Fibroblast of mammary gland (primary cell): ENCODE measurements at regions not wholly inside any gene's neighbourhood (a gene's known extent, or its start where the extent isn't known, plus 50 kb on each side); places are given as distances from the start of the nearest gene placed in this dataset.
"Not testable (repeated sequence)": the region's sequence is repeated elsewhere in the genome, so short reads cannot be mapped to it uniquely, and the experiment has no call there.

Source experiments
- DNase-seq: peaks from one replicate; pipeline ENCODE4 v3.0.0-alpha.2; 2010; ENCODE audit warnings: low read depth
- H3K4me3 ChIP-seq: 2 replicates; pipeline ENCODE4 v1.5.1; 2011; ENCODE audit warnings: low read depth, mild to moderate bottlenecking, low read length, moderate library complexity; ENCODE audit not compliant: control insufficient read depth
- CTCF ChIP-seq: conservative IDR thresholded peaks from 2 replicates; pipeline ENCODE4 v1.5.1; 2011; ENCODE audit warnings: low read depth, low read length, inconsistent platforms; ENCODE audit not compliant: control insufficient read depth, insufficient read depth

GRCh38 chr15:26128611-26129140, 265.5 kb upstream of the ATP10A start:
- no peak for TF ChIP-seq CTCF
- no peak overlapping the region for H3K4me3 ChIP-seq
- DNase-seq: no peak

GRCh38 chr15:26126819-26127387, 263.8 kb upstream of the ATP10A start:
- no peak for TF ChIP-seq CTCF
- DNase-seq: no peak
- H3K4me3 ChIP-seq: no peak overlapping the region

- TF ChIP-seq CTCF: no peak
- DNase-seq: no peak
- H3K4me3 ChIP-seq: no peak overlapping the region
These were observed 262.9 kb upstream of the ATP10A start for GRCh38 chr15:26126070-26126469.

GRCh38 chr15:26125664-26126063, 262.5 kb upstream of the ATP10A start:
- no peak for TF ChIP-seq CTCF
- DNase-seq: no peak
- no peak overlapping the region for H3K4me3 ChIP-seq

- DNase-seq: no peak
- no peak overlapping the region for H3K4me3 ChIP-seq
- no peak for TF ChIP-seq CTCF
These were observed 256.2 kb upstream of the ATP10A start for GRCh38 chr15:26119322-26119721.

GRCh38 chr15:26115229-26115943, 252.3 kb upstream of the ATP10A start:
- DNase-seq: no peak
- TF ChIP-seq CTCF: no peak
- H3K4me3 ChIP-seq: no peak overlapping the region

- not testable (repeated sequence) for DNase-seq, H3K4me3 ChIP-seq
These were observed 251.0 kb upstream of the ATP10A start for GRCh38 chr15:26114128-26114527.
